GM21723 (cell line): ENCODE measurements at regions not wholly inside any gene's neighbourhood (a gene's known extent, or its start where the extent isn't known, plus 50 kb on each side); places are given as distances from the start of the nearest gene placed in this dataset.

Experiments
- ATAC-seq: cut with Tn5 transposase; IDR thresholded peaks from one replicate; pipeline ENCODE4 v1.9.1; 2021; ENCODE audit warnings: mild to moderate bottlenecking, moderate library complexity; ENCODE audit not compliant: unreplicated experiment

DNA sequence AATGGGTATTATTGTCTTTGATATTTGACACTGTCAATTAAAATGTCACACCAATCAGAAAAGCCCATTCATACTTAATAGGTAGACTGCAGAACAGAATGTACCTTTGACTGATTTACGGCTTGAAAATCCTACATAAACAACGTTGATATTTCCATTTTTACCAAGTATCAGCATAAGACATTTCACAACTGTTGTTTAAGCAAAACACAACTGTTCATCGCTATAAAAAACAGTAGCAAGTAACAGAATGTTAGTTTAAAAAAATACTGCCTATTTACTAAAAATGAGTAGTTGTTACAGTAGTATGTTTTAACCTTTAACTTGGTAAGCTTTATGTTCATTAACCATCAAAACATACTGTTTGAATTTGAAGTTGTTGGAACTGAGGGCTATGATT is 1096.6 kb downstream of the PCDH17 start:
- no peak for ATAC-seq

GRCh38 chr13:58729361-58729760 is 1097.8 kb downstream of the PCDH17 start:
- ATAC-seq: no peak

DNA sequence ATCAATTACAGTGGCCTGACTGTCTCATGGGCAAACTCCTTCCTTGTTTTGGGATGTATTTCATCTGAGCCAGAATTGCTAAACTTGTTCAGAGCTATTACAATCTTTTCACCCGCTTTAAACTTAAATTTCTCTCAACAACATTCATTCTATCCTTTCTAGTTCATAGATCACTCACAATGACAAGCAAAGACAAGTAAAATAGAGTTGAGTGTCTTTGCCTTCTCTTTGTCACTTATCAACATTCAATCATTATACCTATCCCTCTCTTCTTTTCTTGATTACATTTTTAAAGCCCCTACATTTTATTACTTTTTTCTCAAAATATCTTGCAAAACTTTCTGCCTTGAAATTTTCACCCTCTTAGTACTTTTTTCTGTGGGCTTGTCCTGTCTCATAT is 1113.1 kb downstream of the PCDH17 start:
- ATAC-seq: no peak

GRCh38 chr13:58767566-58767965 is 1136.0 kb downstream of the PCDH17 start:
- ATAC-seq: no peak

- no peak for ATAC-seq
Measured at GRCh38 chr13:58773280-58773859, 1141.8 kb downstream of the PCDH17 start.

- ATAC-seq: no peak
Measured at GRCh38 chr13:58782736-58783135, 1151.2 kb downstream of the PCDH17 start.

- ATAC-seq: no peak
Measured at GRCh38 chr13:58792854-58793253, 1161.3 kb downstream of the PCDH17 start.

DNA sequence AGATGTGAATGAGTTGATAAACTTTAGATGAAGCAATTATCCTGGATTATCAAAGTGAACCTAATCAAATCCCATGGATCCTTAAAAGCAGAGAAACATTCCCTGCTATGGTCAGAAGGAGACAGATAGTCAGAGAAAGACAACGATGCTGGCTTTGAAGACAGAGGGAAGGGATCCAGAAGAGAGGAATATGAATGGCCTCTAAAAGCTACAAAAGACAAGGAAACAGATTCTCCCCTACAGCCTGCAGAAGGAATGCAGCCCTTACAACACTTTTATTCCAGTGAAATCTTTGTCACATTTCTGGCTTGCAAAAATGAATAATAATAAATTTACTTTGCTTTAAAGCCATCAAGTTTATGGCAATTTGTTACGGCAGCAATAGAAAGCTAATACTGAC is 1164.2 kb downstream of the PCDH17 start:
- ATAC-seq: no peak

- no peak for ATAC-seq
Measured at GRCh38 chr13:58804832-58805231, 1173.3 kb downstream of the PCDH17 start.

- no peak for ATAC-seq
Measured at GRCh38 chr13:58806401-58806800, 1174.9 kb downstream of the PCDH17 start.

- ATAC-seq: no peak
Measured at GRCh38 chr13:58823701-58824100, 1192.2 kb downstream of the PCDH17 start.

- no peak for ATAC-seq
Measured at GRCh38 chr13:58827904-58828303, 1196.4 kb downstream of the PCDH17 start.

DNA sequence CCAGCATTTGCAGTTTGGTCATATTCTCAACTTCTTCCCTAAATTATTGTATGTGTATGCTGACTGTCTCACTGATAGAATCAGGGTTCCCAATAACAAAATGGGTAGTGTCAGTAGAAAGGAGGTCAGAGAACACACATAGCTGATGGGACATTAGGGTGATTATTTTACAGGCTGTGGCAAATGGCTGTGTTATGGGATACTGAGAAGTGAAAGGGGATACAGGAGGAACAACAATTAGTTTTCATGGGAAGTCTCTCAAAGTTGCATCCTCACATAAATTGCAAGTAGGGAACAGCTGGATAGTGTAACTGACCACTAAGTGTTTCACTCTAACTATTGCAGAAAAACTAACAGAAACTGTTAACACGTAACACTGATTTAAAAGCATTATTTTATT is 1199.3 kb downstream of the PCDH17 start:
- no peak for ATAC-seq

DNA sequence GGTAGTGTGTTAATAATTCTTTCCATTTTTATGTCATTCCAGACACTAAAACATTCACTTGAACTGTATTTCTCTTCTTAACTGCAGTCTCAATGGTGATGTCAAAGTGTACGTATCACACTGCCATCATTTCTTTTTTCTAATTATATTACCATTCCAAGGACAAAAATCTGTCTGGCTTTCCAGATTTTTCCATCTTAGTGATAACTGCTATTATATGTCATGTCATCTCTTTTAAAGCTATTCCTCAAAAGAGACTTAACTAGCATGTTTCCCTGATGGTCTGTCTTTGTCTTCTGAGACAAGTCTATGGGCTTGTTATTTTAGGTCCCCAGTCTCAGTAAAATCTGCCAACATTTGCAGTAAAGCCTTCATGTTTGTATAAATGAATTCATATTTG is 1207.1 kb downstream of the PCDH17 start:
- ATAC-seq: no peak

GRCh38 chr13:58843071-58843470 is 1211.5 kb downstream of the PCDH17 start:
- no peak for ATAC-seq

- no peak for ATAC-seq
Measured at GRCh38 chr13:58843567-58843966, 1212.0 kb downstream of the PCDH17 start.

DNA sequence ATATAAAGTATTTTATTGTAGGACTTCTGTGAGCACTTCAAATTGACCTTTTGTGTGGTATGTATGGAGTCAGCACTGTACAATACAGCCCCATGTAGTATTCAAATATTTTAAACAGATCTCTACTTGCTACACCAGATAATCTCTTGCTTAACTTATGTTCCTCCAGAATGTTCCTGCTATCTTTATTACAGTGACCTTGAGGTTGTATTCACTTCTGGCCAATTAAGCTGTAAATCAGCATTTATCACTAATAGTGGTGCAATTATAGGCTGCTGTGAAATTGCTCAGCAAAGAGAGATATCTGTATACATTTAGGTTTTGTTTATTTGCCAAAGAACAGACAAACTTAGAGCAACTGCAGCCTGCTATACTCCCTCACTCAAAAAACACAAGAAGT is 1218.6 kb downstream of the PCDH17 start:
- no peak for ATAC-seq

- no peak for ATAC-seq
Measured at GRCh38 chr13:58852076-58852475, 1220.5 kb downstream of the PCDH17 start.

- ATAC-seq: no peak
Measured at GRCh38 chr13:58855283-58855682, 1223.7 kb downstream of the PCDH17 start.

GRCh38 chr13:58858870-58859371 is 1227.4 kb downstream of the PCDH17 start:
- no peak for ATAC-seq

DNA sequence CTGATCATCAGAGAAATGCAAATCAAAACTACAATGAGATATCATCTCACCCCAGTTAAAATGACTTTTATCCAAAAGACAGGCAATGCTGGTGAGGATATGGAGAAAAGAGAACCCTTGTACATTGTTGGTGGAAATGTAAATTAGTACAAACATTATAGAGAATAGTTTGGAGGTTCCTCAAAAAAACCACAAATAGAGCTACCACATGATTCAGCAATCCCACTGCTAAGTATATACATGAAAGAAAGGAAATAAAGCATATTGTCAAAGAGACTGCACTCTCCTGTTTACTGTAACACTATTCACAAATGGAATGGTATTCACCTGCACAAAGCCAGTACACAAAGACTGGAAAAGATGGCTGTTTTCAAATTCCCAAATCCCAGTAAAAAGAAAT is 1233.7 kb downstream of the PCDH17 start:
- ATAC-seq: no peak

DNA sequence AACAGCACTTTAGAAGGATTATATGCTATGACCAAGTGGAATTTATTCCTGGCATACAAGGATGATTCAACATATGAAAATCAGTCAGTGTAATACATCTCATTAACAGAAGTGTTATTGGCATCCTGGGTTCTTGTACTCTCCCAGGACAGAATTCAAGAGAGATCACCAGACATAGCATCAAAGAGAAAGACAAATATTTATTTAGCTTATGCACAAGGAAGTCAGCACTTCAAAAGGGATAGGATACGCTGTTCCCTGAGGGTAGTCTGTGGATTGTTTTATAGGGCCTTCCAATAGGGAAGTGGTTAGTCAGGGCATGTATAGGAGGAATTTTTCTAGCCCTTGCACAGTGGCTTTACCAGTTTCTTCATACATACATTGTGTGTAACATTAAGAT is 1238.0 kb downstream of the PCDH17 start:
- ATAC-seq: no peak

DNA sequence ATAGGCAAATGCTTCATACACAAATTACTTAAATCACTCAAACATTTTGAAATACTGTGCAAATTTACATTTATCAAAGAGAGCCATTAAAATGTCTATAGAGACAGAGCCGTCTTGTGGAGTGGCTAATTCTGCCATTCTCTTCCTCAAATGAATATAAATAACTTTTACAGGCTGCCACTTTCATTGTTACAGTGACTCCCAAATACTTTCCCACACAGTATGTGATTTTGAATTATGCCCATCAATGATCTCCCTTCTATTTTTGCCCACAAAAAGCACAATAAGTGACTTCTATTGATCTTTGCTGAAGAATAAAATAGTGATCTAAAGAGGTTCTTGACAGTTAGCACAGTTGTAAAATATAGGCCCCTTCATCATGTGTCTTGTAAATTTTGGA is 1244.9 kb downstream of the PCDH17 start:
- no peak for ATAC-seq
